Prostate gland (tissue), 2 donors: ENCODE measurements at regions not wholly inside any gene's neighbourhood (a gene's known extent, or its start where the extent isn't known, plus 50 kb on each side); places are given as distances from the start of the nearest gene placed in this dataset.

ENCODE experiments used
- CTCF ChIP-seq, 4 experiments: fragments of 200-600 bp in 2 of 4; fragments of 450-650 bp in 2 of 4; sonication (generic) in 2 of 4; IDR thresholded peaks; 1 replicate in 3 of 4; 2 replicates in 1 of 4; pipeline ENCODE4 v1.5.1; 2016 to 2019; ENCODE audit warnings: antibody characterized with exemption in 4 of 4, mild to moderate bottlenecking in 2 of 4, moderate library complexity in 2 of 4
- POLR2AphosphoS5 ChIP-seq: sonication (generic); formaldehyde crosslinking; IDR thresholded peaks from one replicate; pipeline ENCODE4 v1.6.1; 2017; ENCODE audit warnings: antibody characterized with exemption

GRCh38 chr21:28310171-28310685 lies 682.4 kb downstream of the LTN1 start:
- TF ChIP-seq CTCF (IDR thresholded peaks at IDR 0.05) (no peak), POLR2AphosphoS5 (no peak)
